Breast epithelium (tissue), 4 donors: ENCODE measurements at regions not wholly inside any gene's neighbourhood (a gene's known extent, or its start where the extent isn't known, plus 50 kb on each side); places are given as distances from the start of the nearest gene placed in this dataset.

ENCODE experiments used
- DNase-seq, 2 donors: peaks; one replicate each; pipeline ENCODE4 v3.0.0-alpha.2; 2019; ENCODE audit warnings: low spot score in 2 of 2
- H3K27ac ChIP-seq, 2 donors: fragments of 200-600 bp; sonication (generic) in 1 of 2; one replicate each; pipeline ENCODE4 v1.5.1; 2016 to 2019; ENCODE audit warnings: mild to moderate bottlenecking in 1 of 2
- H3K27me3 ChIP-seq, 2 donors: fragments of 200-600 bp; sonication (generic) in 1 of 2; one replicate each; pipeline versions ENCODE4 v1.5.1 to v1.6.0; 2017 to 2019; ENCODE audit warnings: control low read depth in 1 of 2, mild to moderate bottlenecking in 1 of 2
- H3K36me3 ChIP-seq: fragments of 200-600 bp; one replicate; pipeline ENCODE4 v1.5.1; 2019
- H3K4me1 ChIP-seq, 2 donors: fragments of 200-600 bp; sonication (generic); one replicate each; pipeline ENCODE4 v1.5.1; 2016 to 2019; ENCODE audit warnings: control low read depth in 1 of 2
- H3K4me3 ChIP-seq, 3 donors: fragments of 200-600 bp; sonication (generic); 1 replicate in 2 of 3; 2 replicates in 1 of 3; pipeline ENCODE4 v1.5.1; 2016 to 2019; ENCODE audit warnings: mild to moderate bottlenecking in 3 of 3, moderate library complexity in 2 of 3
- H3K9me3 ChIP-seq, 2 donors: fragments of 200-600 bp; sonication (generic) in 1 of 2; one replicate each; pipeline ENCODE4 v1.5.1; 2016 to 2019; ENCODE audit warnings: control low read depth in 1 of 2
- POLR2A ChIP-seq: fragments of 450-650 bp; IDR thresholded peaks from one replicate; pipeline ENCODE4 v1.6.1; 2016; ENCODE audit warnings: antibody characterized with exemption, mild to moderate bottlenecking, moderate library complexity
- POLR2AphosphoS5 ChIP-seq, 3 donors: sonication (generic); formaldehyde crosslinking; IDR thresholded peaks; one replicate each; pipeline ENCODE4 v1.6.1; 2017; ENCODE audit warnings: antibody characterized with exemption in 3 of 3
- intact Hi-C: fragments of 100-400 bp; cut with DNase I; formaldehyde crosslinking; loops from one replicate; pipeline ENCODE4 v1.15.1; 2023; ENCODE audit warnings: low total_unique reads
- TF ChIP-seq, protein P1 (sequence below), 3 donors: fragments of 450-650 bp; IDR thresholded peaks; one replicate each; pipeline ENCODE4 v1.5.1; 2016 to 2017; ENCODE audit warnings: antibody characterized with exemption in 3 of 3, mild to moderate bottlenecking in 3 of 3, moderate library complexity in 3 of 3

DNA sequence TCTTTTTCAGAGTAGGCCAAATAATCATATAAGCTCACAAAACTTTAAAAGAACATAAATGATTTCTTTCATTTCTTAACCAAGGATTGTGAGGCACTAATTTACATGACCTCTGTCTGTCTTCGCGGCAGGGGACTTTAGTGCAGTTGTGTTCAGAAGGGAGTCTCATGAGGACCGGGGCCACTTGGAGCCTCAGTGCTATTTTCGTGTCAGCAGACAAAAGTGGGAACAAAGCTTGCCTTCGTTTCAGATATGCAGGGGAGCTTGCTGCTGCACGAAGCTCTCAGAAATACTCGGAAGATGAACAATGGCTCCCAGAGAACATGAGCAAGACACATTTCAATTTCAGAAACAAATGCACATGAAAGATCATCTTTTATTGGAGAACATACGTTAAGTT is 497.0 kb downstream of the CDH26 start:
- H3K36me3 ChIP-seq, result no peaks in the 10 kb centered on the region
- no peak overlapping the region for H3K27ac ChIP-seq
- H3K27me3 ChIP-seq, result no peaks in the 10 kb centered on the region
- no peaks in the 10 kb centered on the region for H3K9me3 ChIP-seq
- no peak overlapping the region for H3K4me3 ChIP-seq
- no peak for DNase-seq
- no peaks in the 10 kb centered on the region for H3K4me1 ChIP-seq
- intact Hi-C loops, result no loop called here
- TF ChIP-seq POLR2A (no peak), POLR2AphosphoS5 (IDR thresholded peaks at IDR 0.05) (no peak)
- TF ChIP-seq, protein P1, sequence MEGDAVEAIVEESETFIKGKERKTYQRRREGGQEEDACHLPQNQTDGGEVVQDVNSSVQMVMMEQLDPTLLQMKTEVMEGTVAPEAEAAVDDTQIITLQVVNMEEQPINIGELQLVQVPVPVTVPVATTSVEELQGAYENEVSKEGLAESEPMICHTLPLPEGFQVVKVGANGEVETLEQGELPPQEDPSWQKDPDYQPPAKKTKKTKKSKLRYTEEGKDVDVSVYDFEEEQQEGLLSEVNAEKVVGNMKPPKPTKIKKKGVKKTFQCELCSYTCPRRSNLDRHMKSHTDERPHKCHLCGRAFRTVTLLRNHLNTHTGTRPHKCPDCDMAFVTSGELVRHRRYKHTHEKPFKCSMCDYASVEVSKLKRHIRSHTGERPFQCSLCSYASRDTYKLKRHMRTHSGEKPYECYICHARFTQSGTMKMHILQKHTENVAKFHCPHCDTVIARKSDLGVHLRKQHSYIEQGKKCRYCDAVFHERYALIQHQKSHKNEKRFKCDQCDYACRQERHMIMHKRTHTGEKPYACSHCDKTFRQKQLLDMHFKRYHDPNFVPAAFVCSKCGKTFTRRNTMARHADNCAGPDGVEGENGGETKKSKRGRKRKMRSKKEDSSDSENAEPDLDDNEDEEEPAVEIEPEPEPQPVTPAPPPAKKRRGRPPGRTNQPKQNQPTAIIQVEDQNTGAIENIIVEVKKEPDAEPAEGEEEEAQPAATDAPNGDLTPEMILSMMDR (IDR thresholded peaks at IDR 0.05), result no peak

DNA sequence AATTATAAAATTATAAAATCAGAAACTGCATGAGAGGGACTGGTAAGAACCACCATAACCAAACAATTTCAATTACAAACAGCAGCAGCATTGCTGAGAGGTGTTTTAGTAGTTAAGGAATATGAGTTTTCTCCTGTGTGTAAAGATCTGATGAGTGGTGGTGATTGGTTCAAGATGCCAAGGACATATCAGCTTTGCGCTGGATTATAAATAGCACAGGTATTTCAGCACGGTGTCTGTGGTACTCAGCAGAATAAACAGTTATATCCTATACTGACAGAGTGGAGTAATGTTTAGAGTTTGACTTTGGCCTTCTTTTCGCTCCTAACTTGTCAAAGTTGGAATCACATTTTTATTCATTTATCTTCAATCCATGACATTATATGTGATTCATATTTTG is 501.0 kb downstream of the CDH26 start:
- no peak for DNase-seq
- Histone ChIP-seq H3K27ac (no peak overlapping the region), H3K36me3 (no peaks in the 10 kb centered on the region), H3K9me3 (no peaks in the 10 kb centered on the region), H3K4me1 (no peaks in the 10 kb centered on the region), H3K27me3 (no peaks in the 10 kb centered on the region), H3K4me3 (no peak overlapping the region)
- intact Hi-C loops, result no loop called here
- TF ChIP-seq, protein P1 (IDR thresholded peaks at IDR 0.05), result no peak
- TF ChIP-seq POLR2AphosphoS5 (IDR thresholded peaks at IDR 0.05) (no peak), POLR2A (no peak)

DNA sequence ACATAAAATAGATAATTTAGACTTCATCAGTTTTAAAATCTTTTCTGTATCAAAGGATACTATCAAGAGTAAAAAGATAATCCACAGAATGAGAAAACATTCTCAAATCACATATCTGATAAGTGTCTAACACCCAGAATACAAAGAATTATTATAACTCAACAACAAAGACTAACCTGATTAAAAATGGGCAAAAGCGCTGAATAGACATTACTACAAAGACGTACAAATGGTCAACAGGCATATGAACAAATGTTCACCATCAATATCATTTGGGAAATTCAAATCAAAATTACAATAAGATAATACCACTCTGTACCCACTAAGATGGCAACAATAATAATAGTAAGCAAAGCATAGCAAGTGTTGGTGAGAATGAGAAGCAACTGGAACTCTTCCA is 503.8 kb downstream of the CDH26 start:
- TF ChIP-seq, protein P1 (IDR thresholded peaks at IDR 0.05), result no peak
- TF ChIP-seq POLR2AphosphoS5 (IDR thresholded peaks at IDR 0.05), result no peak
- no peak for TF ChIP-seq POLR2A
- H3K4me1 ChIP-seq, result no peaks in the 10 kb centered on the region
- no peaks in the 10 kb centered on the region for H3K27me3 ChIP-seq
- no peaks in the 10 kb centered on the region for H3K9me3 ChIP-seq
- H3K36me3 ChIP-seq, result no peaks in the 10 kb centered on the region
- intact Hi-C loops, result no loop called here
- H3K4me3 ChIP-seq, result no peak overlapping the region
- no peak overlapping the region for H3K27ac ChIP-seq
- DNase-seq, result no peak

DNA sequence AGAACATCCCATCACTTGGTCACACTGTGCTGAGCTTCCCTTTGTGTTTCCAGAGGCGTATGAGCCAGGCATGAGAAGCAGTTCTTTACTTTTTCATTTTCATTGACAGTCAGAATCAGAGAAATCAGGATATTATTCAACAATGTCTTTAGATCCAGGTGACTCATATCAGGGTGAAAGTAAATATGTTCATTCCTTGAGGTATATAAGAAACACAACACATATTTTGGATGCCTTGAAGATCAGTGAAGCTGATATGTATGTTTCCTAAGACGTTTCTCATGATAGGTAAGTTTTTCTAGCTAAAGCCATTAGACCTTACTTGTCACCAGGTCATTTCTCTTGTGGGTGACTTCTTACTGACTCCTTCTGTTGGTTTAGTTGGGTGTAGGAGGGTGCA is 505.6 kb downstream of the CDH26 start:
- Histone ChIP-seq H3K4me3 (no peak overlapping the region), H3K27ac (no peak overlapping the region), H3K27me3 (no peaks in the 10 kb centered on the region), H3K9me3 (no peaks in the 10 kb centered on the region), H3K36me3 (no peaks in the 10 kb centered on the region), H3K4me1 (no peaks in the 10 kb centered on the region)
- TF ChIP-seq POLR2A (no peak), POLR2AphosphoS5 (IDR thresholded peaks at IDR 0.05) (no peak)
- TF ChIP-seq, protein P1 (IDR thresholded peaks at IDR 0.05), result no peak
- no peak for DNase-seq
- intact Hi-C loops, result no loop called here

DNA sequence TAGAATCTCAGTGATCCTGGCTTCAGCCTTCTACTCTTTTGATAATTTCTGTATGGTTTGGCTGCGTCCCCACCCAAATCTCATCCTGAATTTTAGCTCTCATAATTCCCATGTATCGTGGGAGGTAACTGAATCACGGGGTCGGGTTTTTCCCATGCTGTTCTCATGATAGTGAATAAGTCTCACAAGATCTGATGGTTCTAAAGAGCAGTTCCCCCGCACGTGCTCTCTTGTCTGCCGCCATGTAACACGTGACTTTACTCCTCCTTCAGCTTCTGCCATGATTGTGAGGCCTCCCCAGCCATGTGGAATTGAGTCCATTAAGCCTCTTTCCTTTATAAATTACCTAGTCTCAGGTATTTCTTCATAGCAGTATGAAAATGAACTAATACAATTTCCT is 507.2 kb downstream of the CDH26 start:
- no peak for DNase-seq
- no peak for TF ChIP-seq POLR2A
- Histone ChIP-seq H3K4me1 (no peaks in the 10 kb centered on the region), H3K27ac (peak overlapping the region in 1 of 2 donors; percentile 19), H3K36me3 (no peaks in the 10 kb centered on the region), H3K9me3 (no peaks in the 10 kb centered on the region), H3K4me3 (no peak overlapping the region), H3K27me3 (no peaks in the 10 kb centered on the region)
- intact Hi-C loops, result no loop called here
